ENCODE measurements at regions not wholly inside any gene's neighbourhood (a gene's known extent, or its start where the extent isn't known, plus 50 kb on each side); places are given as distances from the start of the nearest gene placed in this dataset.

DNA sequence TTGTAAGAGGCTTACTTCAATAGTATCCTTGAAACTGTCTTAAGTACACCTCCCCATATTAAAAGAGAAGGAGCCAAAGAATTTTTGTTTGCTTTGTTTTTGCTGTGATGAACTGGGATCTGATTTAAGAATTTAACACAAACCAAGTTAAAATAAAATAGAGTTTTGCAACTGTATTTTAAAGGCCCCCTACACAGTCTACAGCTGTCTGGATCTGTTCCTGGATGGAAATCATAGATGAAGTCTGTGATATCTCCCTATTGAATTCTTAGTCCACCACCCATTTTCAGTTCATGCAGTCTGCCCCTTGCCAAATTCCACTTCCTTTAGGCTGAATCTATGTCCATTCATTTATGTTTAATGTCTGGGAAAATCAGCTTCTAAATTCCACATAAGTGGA is 169.8 kb upstream of the MEOX2 start:
- FAIRE-seq, result no peak

More for the DNA sequence above, 169.8 kb upstream of the MEOX2 start:
- Histone ChIP-seq H3K36me3 (ENCODE audit: control insufficient read depth, insufficient read depth, low read length) (no peaks in the 10 kb centered on the region), H3K4me1 (replicated peaks in 1 of 2; ENCODE audit: control insufficient read depth in 2 of 2, insufficient read depth in 2 of 2, low read length in 2 of 2) (no peaks in the 10 kb centered on the region), H2AFZ (ENCODE audit: low read depth, low read length) (no peak overlapping the region), H4K20me1 (replicated peaks; ENCODE audit: control insufficient read depth, insufficient read depth, low read length) (no peaks in the 10 kb centered on the region), H3K9me1 (ENCODE audit: control insufficient read depth, insufficient read depth, low read length) (no peaks in the 10 kb centered on the region), H3K4me3 (no peak overlapping the region), H3K9ac (ENCODE audit: insufficient read depth in 1 of 2, low read depth in 2 of 2, low read length in 2 of 2) (no peak overlapping the region), H3K9me3 (replicated peaks; ENCODE audit: control insufficient read depth, insufficient read depth, low read depth, low read length) (0 out of 2 replicates have a peak, but pooled peaks cover 4% of the 10 kb centered on the region), H3K27ac (ENCODE audit: extremely low read depth, low read depth, low read length) (no peak overlapping the region), H3K27me3 (ENCODE audit: control insufficient read depth in 2 of 2, insufficient read depth in 2 of 2, low read length in 2 of 2) (no peaks in the 10 kb centered on the region), H3K4me2 (ENCODE audit: insufficient read depth, low read length) (no peak overlapping the region), H3K79me2 (ENCODE audit: control insufficient read depth, insufficient read depth, low read length) (no peaks in the 10 kb centered on the region)
- no peak for DNase-seq (ENCODE audit: extremely low read depth in 1 of 4, low spot score in 3 of 4)
- TF ChIP-seq TAL1 (IDR thresholded peaks at IDR 0.05), result no peak
- TF ChIP-seq, protein P1, sequence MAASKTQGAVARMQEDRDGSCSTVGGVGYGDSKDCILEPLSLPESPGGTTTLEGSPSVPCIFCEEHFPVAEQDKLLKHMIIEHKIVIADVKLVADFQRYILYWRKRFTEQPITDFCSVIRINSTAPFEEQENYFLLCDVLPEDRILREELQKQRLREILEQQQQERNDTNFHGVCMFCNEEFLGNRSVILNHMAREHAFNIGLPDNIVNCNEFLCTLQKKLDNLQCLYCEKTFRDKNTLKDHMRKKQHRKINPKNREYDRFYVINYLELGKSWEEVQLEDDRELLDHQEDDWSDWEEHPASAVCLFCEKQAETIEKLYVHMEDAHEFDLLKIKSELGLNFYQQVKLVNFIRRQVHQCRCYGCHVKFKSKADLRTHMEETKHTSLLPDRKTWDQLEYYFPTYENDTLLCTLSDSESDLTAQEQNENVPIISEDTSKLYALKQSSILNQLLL (CRISPR knock-in tag; IDR thresholded peaks at IDR 0.05; ENCODE audit: borderline replicate concordance), result no peak
- TF ChIP-seq, protein P2, sequence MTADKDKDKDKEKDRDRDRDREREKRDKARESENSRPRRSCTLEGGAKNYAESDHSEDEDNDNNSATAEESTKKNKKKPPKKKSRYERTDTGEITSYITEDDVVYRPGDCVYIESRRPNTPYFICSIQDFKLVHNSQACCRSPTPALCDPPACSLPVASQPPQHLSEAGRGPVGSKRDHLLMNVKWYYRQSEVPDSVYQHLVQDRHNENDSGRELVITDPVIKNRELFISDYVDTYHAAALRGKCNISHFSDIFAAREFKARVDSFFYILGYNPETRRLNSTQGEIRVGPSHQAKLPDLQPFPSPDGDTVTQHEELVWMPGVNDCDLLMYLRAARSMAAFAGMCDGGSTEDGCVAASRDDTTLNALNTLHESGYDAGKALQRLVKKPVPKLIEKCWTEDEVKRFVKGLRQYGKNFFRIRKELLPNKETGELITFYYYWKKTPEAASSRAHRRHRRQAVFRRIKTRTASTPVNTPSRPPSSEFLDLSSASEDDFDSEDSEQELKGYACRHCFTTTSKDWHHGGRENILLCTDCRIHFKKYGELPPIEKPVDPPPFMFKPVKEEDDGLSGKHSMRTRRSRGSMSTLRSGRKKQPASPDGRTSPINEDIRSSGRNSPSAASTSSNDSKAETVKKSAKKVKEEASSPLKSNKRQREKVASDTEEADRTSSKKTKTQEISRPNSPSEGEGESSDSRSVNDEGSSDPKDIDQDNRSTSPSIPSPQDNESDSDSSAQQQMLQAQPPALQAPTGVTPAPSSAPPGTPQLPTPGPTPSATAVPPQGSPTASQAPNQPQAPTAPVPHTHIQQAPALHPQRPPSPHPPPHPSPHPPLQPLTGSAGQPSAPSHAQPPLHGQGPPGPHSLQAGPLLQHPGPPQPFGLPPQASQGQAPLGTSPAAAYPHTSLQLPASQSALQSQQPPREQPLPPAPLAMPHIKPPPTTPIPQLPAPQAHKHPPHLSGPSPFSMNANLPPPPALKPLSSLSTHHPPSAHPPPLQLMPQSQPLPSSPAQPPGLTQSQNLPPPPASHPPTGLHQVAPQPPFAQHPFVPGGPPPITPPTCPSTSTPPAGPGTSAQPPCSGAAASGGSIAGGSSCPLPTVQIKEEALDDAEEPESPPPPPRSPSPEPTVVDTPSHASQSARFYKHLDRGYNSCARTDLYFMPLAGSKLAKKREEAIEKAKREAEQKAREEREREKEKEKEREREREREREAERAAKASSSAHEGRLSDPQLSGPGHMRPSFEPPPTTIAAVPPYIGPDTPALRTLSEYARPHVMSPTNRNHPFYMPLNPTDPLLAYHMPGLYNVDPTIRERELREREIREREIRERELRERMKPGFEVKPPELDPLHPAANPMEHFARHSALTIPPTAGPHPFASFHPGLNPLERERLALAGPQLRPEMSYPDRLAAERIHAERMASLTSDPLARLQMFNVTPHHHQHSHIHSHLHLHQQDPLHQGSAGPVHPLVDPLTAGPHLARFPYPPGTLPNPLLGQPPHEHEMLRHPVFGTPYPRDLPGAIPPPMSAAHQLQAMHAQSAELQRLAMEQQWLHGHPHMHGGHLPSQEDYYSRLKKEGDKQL (CRISPR knock-in tag; IDR thresholded peaks at IDR 0.05; ENCODE audit: borderline replicate concordance), result no peak
- no peak for TF ChIP-seq CHCHD3 (CRISPR knock-in tag; IDR thresholded peaks at IDR 0.05)
- no peak for TF ChIP-seq COPS2 (conservative IDR thresholded peaks at IDR 0.05)
- no peak for TF ChIP-seq TAF7 (tag; IDR thresholded peaks at IDR 0.05)
- TF ChIP-seq ZNF780A (CRISPR knock-in tag; IDR thresholded peaks at IDR 0.05), result no peak
- TF ChIP-seq, protein P3, sequence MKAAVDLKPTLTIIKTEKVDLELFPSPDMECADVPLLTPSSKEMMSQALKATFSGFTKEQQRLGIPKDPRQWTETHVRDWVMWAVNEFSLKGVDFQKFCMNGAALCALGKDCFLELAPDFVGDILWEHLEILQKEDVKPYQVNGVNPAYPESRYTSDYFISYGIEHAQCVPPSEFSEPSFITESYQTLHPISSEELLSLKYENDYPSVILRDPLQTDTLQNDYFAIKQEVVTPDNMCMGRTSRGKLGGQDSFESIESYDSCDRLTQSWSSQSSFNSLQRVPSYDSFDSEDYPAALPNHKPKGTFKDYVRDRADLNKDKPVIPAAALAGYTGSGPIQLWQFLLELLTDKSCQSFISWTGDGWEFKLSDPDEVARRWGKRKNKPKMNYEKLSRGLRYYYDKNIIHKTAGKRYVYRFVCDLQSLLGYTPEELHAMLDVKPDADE (conservative IDR thresholded peaks at IDR 0.05; ENCODE audit: control insufficient read depth, low read depth, low read length), result no peak
- no peak for TF ChIP-seq EWSR1 (IDR thresholded peaks at IDR 0.05; ENCODE audit: borderline replicate concordance, low read depth, partially characterized antibody)
- TF ChIP-seq, protein P4, sequence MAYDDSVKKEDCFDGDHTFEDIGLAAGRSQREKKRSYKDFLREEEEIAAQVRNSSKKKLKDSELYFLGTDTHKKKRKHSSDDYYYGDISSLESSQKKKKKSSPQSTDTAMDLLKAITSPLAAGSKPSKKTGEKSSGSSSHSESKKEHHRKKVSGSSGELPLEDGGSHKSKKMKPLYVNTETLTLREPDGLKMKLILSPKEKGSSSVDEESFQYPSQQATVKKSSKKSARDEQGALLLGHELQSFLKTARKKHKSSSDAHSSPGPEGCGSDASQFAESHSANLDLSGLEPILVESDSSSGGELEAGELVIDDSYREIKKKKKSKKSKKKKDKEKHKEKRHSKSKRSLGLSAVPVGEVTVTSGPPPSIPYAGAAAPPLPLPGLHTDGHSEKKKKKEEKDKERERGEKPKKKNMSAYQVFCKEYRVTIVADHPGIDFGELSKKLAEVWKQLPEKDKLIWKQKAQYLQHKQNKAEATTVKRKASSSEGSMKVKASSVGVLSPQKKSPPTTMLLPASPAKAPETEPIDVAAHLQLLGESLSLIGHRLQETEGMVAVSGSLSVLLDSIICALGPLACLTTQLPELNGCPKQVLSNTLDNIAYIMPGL (CRISPR knock-in tag; IDR thresholded peaks at IDR 0.05), result no peak
- TF ChIP-seq HEY1 (CRISPR knock-in tag; IDR thresholded peaks at IDR 0.05; ENCODE audit: borderline replicate concordance), result no peak
- no TSS peak for BruUV-seq (replicated peaks)
- intact Hi-C loops (cut with micrococcal nuclease), result no loop called here
- ATAC-seq, result no peak
- in situ Hi-C loops (cut with MboI), result no loop called here
- CTCF ChIA-PET (ENCODE audit: low intra/inter-chr PET ratio), result no interaction called here
- POLR2A ChIA-PET, result no interaction called here
